ENCODE measurements at regions not wholly inside any gene's neighbourhood (a gene's known extent, or its start where the extent isn't known, plus 50 kb on each side); places are given as distances from the start of the nearest gene placed in this dataset.
"Not testable (repeated sequence)": the region's sequence is repeated elsewhere in the genome, so short reads cannot be mapped to it uniquely, and the experiment has no call there.

- no peak for DNase-seq (ENCODE audit: low read depth)
Observed at GRCh38 chr15:25624504-25625177, 185.8 kb upstream of the UBE3A start.

GRCh38 chr15:25623708-25624107 lies 184.9 kb upstream of the UBE3A start:
- DNase-seq (ENCODE audit: low read depth) = no peak

DNA sequence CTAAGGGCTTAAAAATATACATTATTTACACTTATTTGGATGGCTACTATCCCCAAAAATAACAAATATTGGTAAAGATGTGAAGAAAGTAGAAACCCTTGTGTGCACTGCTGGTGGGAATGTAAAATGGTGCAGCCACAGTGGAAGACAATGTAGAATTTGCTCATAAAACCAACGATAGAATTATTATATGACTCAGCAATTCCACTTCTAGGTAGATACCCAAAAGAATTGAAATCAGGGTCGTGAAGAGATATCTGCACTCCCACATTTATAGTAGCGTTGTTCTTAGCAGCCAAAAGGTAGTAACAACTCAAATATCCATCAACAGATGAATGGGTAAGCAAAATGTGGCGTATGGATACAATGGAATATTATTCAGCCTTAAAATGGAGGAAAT lies 181.6 kb upstream of the UBE3A start:
- no peak for DNase-seq (ENCODE audit: low read depth)

DNA sequence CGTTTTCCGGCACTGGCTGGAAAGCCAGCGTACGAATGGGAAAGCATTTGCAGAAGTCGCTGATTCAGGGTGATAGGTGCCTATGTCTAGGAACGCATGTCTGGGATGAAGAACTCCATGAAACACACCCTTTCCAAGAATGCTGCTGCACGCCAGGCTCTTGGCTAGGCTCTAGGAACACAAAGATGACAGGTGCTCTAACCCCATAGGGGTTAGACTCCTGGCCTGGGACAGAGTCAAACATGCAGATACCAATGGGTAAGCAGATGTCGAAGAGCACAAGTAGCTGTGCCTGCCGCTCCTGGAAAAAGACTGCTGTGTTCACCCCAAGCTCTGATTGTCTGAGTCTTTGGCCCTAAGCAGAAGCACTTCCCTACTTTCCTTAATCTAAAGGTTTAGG lies 180.9 kb upstream of the UBE3A start:
- DNase-seq (ENCODE audit: low read depth) = no peak

DNA sequence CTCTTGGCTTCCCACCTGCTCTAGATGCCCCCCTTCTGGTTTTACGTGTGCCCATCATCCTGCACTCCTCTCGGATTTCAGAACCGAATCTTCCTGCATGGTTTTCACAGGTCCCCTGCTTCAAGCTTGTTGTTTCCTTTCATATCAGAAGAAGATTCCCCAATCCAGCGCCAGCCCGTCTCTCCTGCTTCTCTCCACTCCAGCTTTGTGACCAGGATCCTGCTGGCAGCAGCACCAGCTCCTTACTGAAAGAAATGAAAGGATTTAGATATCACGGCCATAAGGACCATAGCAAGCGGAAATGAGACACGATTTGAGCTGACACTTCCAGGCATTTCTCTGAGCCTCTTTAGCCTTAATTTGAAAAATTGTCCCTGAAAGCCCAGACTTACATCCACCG lies 180.3 kb upstream of the UBE3A start:
- no peak for DNase-seq (ENCODE audit: low read depth)

DNA sequence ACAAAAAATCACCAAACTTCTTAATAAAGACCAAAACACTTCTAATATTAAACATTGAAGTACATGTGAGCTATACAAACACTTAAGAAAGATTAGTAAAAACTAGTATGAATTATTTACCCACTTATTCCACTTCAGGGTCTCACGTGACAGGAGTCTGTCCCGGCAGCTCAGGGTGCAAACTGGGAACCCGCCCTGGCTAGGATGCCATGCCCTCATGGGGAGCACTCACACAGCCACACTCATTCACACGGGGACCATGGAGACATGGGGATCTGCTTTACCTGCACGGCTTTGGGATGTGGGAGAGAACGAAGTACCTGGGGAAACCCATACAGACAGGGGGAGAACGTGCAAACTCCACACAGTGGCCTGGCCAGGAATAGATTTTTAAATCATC lies 179.3 kb upstream of the UBE3A start:
- no peak for DNase-seq (ENCODE audit: low read depth)

DNA sequence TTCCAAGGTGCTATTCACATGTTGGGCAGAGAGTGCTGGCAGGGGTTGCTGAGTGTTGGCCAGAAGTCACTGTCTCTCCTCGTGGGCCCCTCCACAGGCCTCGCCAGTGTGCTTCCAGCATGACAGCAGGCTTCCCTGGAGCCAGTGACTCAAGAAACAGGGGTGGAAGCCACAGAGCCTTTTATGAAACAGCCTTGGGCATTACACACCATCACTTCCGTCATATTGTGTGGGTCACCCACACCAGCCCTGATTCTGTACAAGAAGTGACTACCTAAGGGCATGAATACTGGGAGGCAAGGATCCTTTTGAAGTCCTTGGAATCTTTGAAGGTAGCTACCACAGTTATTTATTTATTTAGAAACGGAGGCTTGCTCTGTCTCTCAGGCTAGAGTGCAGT lies 177.6 kb upstream of the UBE3A start:
- DNase-seq (ENCODE audit: low read depth) = no peak

DNA sequence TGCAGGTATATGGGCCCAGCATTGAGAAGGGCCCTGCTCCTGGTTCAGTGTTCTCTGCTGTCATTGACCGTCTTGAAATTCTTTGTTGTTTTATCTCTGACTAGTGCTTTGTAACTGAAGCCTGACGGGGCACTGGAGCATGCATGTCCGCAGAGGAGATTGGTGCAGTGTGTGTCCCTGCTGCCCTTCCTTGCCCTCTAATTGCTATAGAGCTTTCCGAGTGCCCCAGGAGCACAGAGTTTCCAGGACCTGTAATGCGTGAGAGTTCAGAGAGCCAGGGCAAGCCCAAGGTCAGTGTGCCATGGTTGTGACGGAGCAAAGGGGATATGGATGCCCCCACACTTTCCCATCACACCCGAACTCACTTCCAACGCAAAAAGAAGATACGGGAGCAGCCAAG lies 174.3 kb upstream of the UBE3A start:
- no peak for DNase-seq (ENCODE audit: low read depth)

GRCh38 chr15:25611603-25612002 lies 172.8 kb upstream of the UBE3A start:
- no peak for DNase-seq (ENCODE audit: low read depth)

- DNase-seq (ENCODE audit: low read depth) = no peak
Observed at GRCh38 chr15:25609371-25609770, 170.5 kb upstream of the UBE3A start.

DNA sequence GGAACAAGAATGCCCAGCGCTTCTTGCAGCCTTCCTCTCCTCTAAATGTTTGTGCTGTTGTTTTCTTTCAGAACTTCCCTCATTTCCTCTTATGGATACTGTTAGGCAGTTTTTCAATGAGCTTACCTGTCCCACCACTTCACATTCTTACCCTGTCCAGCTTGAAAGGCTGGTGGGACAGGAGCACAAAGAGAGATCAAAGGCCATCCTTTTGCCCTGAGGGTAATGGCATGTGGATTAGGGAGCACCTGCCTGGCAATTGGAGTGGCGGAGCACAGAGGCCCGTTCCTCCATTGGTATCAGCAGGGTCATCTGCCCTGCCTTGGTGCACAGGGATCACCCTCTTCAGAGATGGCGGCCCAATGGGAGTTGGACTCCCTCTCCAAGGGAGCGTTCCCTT lies 170.1 kb upstream of the UBE3A start:
- no peak for DNase-seq (ENCODE audit: low read depth)

DNA sequence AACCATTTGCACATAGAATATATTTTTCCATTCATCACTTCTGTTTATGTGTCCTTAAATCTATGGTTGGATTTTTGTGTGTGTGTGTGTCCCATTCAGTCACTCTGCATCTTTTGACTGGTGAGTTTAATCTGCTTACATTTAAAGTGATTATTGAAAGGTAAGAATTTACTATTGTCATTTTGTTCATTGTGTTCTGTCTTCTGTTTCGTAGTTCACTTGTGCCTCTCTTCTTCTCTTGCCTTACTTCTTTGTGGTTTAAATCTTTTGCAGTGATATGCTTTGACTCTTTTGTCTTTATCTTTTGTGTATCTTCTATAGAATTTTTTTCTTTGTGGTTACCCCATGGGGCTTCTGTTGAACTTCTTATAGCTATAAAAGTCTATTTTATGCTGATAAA lies 166.3 kb upstream of the UBE3A start:
- no peak for DNase-seq (ENCODE audit: low read depth)

- no peak for DNase-seq (ENCODE audit: low read depth)
Observed at GRCh38 chr15:25600751-25601150, 161.9 kb upstream of the UBE3A start.

DNA sequence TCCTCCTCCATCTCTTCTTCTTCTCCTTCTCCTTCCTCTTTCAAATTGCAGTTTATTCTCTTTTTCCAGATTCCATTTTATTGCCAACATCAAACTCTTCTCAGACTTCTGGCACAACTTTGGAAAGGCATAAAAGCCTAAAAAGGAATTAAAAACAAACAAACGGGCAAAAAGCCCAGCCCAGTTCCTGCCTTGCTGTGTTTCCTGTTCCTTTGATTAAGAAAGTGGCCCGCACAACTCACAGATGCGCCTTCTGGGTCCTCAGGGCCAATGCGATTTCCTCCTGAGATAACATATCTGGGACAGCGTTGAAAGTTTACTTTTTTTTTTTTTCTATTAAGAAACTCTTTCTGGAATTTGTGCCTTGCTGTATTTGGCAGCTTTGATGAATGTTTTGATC lies 158.7 kb upstream of the UBE3A start:
- DNase-seq (ENCODE audit: low read depth) = no peak

GRCh38 chr15:25596644-25597562 lies 158.1 kb upstream of the UBE3A start:
- no peak for DNase-seq (ENCODE audit: low read depth)

DNA sequence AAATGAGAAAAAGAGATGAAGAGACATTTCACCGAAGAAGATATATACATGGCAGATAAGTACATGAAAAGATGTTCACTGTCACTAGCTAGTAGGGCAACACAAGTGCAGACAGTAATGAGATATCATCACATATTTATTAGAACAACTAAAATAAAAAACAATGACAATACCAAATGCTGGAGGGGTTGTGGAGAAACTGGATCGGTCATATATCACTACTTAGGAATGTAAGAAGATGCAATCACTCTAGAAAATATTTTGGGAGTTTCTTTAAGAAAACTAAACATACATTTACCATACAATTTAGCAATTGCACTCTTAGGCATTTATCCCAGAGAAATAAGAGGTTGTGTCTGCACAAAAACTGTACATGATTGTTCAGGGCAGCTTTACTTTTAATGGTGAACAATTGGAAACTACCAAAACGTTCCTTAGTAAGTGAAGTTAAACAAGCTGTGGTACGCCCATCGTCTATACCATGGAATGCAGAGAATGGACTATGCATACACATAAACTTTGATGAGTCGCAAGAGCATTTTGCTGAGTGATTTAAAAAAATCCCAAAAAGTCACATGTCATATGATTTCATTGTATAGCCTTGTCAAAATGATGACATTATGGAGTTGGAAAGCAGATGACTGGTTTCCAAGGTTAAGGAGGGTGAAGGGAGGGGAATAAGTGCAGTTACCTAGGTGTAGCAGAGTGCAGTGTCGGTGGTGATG lies 149.0 kb upstream of the UBE3A start:
- DNase-seq (ENCODE audit: low read depth) = no peak

GRCh38 chr15:25582886-25583285 lies 144.1 kb upstream of the UBE3A start:
- no peak for DNase-seq (ENCODE audit: low read depth)

- DNase-seq (ENCODE audit: low read depth) = no peak
Observed at GRCh38 chr15:25579127-25579526, 140.3 kb upstream of the UBE3A start.

- no peak for DNase-seq (ENCODE audit: low read depth)
Observed at GRCh38 chr15:25572191-25572590, 133.4 kb upstream of the UBE3A start.

DNA sequence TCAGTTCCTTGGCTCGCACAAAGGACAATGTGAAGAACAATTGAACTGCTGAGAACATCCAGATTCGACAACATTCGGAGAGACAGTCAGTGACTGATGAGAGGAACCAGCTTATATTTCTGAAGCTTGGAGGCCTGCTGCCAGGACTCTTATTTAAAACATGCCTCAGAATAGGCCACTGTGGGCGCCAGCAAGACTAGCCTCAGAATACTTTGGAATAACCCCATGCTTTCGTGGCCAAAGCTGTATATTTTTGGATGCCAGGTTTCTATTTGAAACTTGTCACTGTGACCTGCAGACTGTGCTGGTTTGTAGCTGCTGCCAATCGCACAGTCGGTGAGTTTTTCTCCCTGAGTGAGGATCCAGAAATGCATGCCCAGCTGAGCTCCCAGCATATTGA lies 129.9 kb upstream of the UBE3A start:
- DNase-seq (ENCODE audit: low read depth) = no peak

- DNase-seq (ENCODE audit: low read depth) = not testable (repeated sequence)
Observed at GRCh38 chr15:25566545-25566944, 127.7 kb upstream of the UBE3A start.

- no peak for DNase-seq (ENCODE audit: low read depth)
Observed at GRCh38 chr15:25565470-25566264, 126.8 kb upstream of the UBE3A start.
